Upper lobe of left lung (tissue), 4 donors: ENCODE measurements at regions not wholly inside any gene's neighbourhood (a gene's known extent, or its start where the extent isn't known, plus 50 kb on each side); places are given as distances from the start of the nearest gene placed in this dataset.

Experiments
- CTCF ChIP-seq, 6 experiments: fragments of 450-650 bp in 4 of 6; fragments of 200-600 bp in 2 of 6; sonication (generic) in 2 of 6; IDR thresholded peaks; one replicate each; pipeline ENCODE4 v1.5.1; 2016 to 2019; ENCODE audit warnings: antibody characterized with exemption in 6 of 6
- EP300 ChIP-seq, 4 donors: sonication (generic); formaldehyde crosslinking; IDR thresholded peaks; one replicate each; pipeline ENCODE4 v1.5.1; 2017; ENCODE audit warnings: antibody characterized with exemption in 4 of 4, control low read depth in 2 of 4

GRCh38 chr3:153503873-153504272, 341.8 kb downstream of the RAP2B start:
- TF ChIP-seq EP300 (IDR thresholded peaks at IDR 0.05) = no peak
- TF ChIP-seq CTCF (IDR thresholded peaks at IDR 0.05) = no peak
